WTC11 (cell line): ENCODE measurements at regions not wholly inside any gene's neighbourhood (a gene's known extent, or its start where the extent isn't known, plus 50 kb on each side); places are given as distances from the start of the nearest gene placed in this dataset.
"Not testable (repeated sequence)": the region's sequence is repeated elsewhere in the genome, so short reads cannot be mapped to it uniquely, and the experiment has no call there.

ENCODE experiments used
- ATAC-seq: fragments of 200-7000 bp; cut with Tn5 transposase; 2 replicates; pipeline ENCODE4 v1.10.0; 2021; ENCODE audit warnings: mild to moderate bottlenecking, moderate library complexity
- CTCF ChIA-PET: fragments of 300-600 bp; sonication (Branson Sonifier 250); formaldehyde crosslinking; loops from one replicate; lab custom pipeline; 2021; ENCODE audit warnings: antibody characterized with exemption; lab: Charles Lee
- POLR2A ChIA-PET: fragments of 350-600 bp; sonication (Branson Sonifier 250); formaldehyde crosslinking; loops from one replicate; lab custom pipeline; 2021; ENCODE audit warnings: antibody characterized with exemption; lab: Charles Lee
- DNase-seq: peaks from one replicate; pipeline ENCODE4 v3.0.0; 2021; ENCODE audit warnings: low spot score
- H3K27ac Mint-ChIP-seq: 2 replicates; pipeline ENCODE4 v1.8.0; 2021; ENCODE audit warnings: mixed read lengths
- H3K27me3 Mint-ChIP-seq: 2 replicates; pipeline ENCODE4 v1.8.0; 2021; ENCODE audit warnings: low read depth, mild to moderate bottlenecking, moderate library complexity, mixed read lengths
- H3K36me3 Mint-ChIP-seq: 2 replicates; pipeline ENCODE4 v1.8.0; 2021; ENCODE audit warnings: mixed read lengths
- H3K4me1 Mint-ChIP-seq: 2 replicates; pipeline ENCODE4 v1.8.0; 2022; ENCODE audit warnings: mixed read lengths
- H3K4me3 Mint-ChIP-seq: 2 replicates; pipeline ENCODE4 v1.8.0; 2021; ENCODE audit warnings: mild to moderate bottlenecking, moderate library complexity, mixed read lengths
- H3K9me3 Mint-ChIP-seq: 2 replicates; pipeline ENCODE4 v1.8.0; 2021; ENCODE audit warnings: mixed read lengths
- CTCF ChIP-seq: fragments of 200-600 bp; IDR thresholded peaks from 2 replicates; pipeline ENCODE4 v1.8.0; 2022; ENCODE audit warnings: antibody characterized with exemption
- ELF4 ChIP-seq: sonication (generic); formaldehyde crosslinking; IDR thresholded peaks from 2 replicates; pipeline ENCODE4 v1.8.1; 2022; ENCODE audit warnings: low read depth, mild to moderate bottlenecking, moderate library complexity, missing genetic modification reagents
- FOXP1 ChIP-seq: sonication (generic); formaldehyde crosslinking; IDR thresholded peaks from 2 replicates; pipeline ENCODE4 v1.8.0; 2022; ENCODE audit warnings: missing genetic modification reagents, mild to moderate bottlenecking, moderate library complexity, borderline replicate concordance
- GRHL2 ChIP-seq: fragments of 250-450 bp; sonication (Bioruptor Pico); IDR thresholded peaks from 2 replicates; pipeline ENCODE4 v1.8.0; 2022; ENCODE audit warnings: mild to moderate bottlenecking, moderate library complexity; ENCODE audit not compliant: insufficient replicate concordance, severe bottlenecking
- GTF2I ChIP-seq: fragments of 250-450 bp; sonication (Bioruptor Pico); conservative IDR thresholded peaks from 2 replicates; pipeline ENCODE4 v1.4.0; 2021; ENCODE audit warnings: mild to moderate bottlenecking
- HMGXB4 ChIP-seq: sonication (generic); formaldehyde crosslinking; IDR thresholded peaks from 2 replicates; pipeline ENCODE4 v1.8.1; 2023; ENCODE audit warnings: mild to moderate bottlenecking, moderate library complexity, missing genetic modification reagents
- JUN ChIP-seq: sonication (generic); formaldehyde crosslinking; IDR thresholded peaks from 2 replicates; pipeline ENCODE4 v1.8.0; 2023; ENCODE audit warnings: mild to moderate bottlenecking, missing genetic modification reagents
- MXD4 ChIP-seq: fragments of 250-450 bp; sonication (Bioruptor Pico); IDR thresholded peaks from 2 replicates; pipeline ENCODE4 v1.8.0; 2021; ENCODE audit warnings: mild to moderate bottlenecking, moderate library complexity, borderline replicate concordance
- NR1H2 ChIP-seq: sonication (generic); formaldehyde crosslinking; IDR thresholded peaks from 2 replicates; pipeline ENCODE4 v1.9.0; 2021; ENCODE audit warnings: mild to moderate bottlenecking, moderate library complexity, missing genetic modification reagents
- OVOL2 ChIP-seq: fragments of 250-450 bp; sonication (Bioruptor Pico); IDR thresholded peaks from 2 replicates; pipeline ENCODE4 v1.9.0; 2021; ENCODE audit warnings: mild to moderate bottlenecking, borderline replicate concordance
- RORB ChIP-seq: fragments of 250-450 bp; sonication (Bioruptor Pico); IDR thresholded peaks from 2 replicates; pipeline ENCODE4 v1.9.0; 2021; ENCODE audit warnings: mild to moderate bottlenecking
- TCF7 ChIP-seq: sonication (generic); formaldehyde crosslinking; IDR thresholded peaks from 2 replicates; pipeline ENCODE4 v1.8.0; 2022; ENCODE audit warnings: mild to moderate bottlenecking, low read depth, missing genetic modification reagents, moderate library complexity
- ZNF121 ChIP-seq: sonication (generic); formaldehyde crosslinking; IDR thresholded peaks from 2 replicates; pipeline ENCODE4 v1.8.0; 2023; ENCODE audit warnings: missing genetic modification reagents
- ZNF138 ChIP-seq: sonication (generic); formaldehyde crosslinking; conservative IDR thresholded peaks from 2 replicates; pipeline ENCODE4 v1.8.1; 2022; ENCODE audit warnings: mild to moderate bottlenecking, moderate library complexity, missing genetic modification reagents
- ZNF219 ChIP-seq: sonication (generic); formaldehyde crosslinking; IDR thresholded peaks from 2 replicates; pipeline ENCODE4 v1.8.0; 2023; ENCODE audit warnings: missing genetic modification reagents, mild to moderate bottlenecking, borderline replicate concordance
- ZNF232 ChIP-seq: sonication (generic); formaldehyde crosslinking; IDR thresholded peaks from 2 replicates; pipeline ENCODE4 v1.8.0; 2022; ENCODE audit warnings: mild to moderate bottlenecking, missing genetic modification reagents
- TF ChIP-seq, protein P1 (sequence below): fragments of 250-450 bp; sonication (Bioruptor Pico); IDR thresholded peaks from 2 replicates; pipeline ENCODE4 v1.9.0; 2021; ENCODE audit warnings: moderate library complexity, mild to moderate bottlenecking, inconsistent platforms, borderline replicate concordance
- TF ChIP-seq, protein P2 (sequence below): fragments of 250-450 bp; sonication (Bioruptor Pico); IDR thresholded peaks from 2 replicates; pipeline ENCODE4 v1.9.0; 2021; ENCODE audit warnings: mild to moderate bottlenecking

DNA sequence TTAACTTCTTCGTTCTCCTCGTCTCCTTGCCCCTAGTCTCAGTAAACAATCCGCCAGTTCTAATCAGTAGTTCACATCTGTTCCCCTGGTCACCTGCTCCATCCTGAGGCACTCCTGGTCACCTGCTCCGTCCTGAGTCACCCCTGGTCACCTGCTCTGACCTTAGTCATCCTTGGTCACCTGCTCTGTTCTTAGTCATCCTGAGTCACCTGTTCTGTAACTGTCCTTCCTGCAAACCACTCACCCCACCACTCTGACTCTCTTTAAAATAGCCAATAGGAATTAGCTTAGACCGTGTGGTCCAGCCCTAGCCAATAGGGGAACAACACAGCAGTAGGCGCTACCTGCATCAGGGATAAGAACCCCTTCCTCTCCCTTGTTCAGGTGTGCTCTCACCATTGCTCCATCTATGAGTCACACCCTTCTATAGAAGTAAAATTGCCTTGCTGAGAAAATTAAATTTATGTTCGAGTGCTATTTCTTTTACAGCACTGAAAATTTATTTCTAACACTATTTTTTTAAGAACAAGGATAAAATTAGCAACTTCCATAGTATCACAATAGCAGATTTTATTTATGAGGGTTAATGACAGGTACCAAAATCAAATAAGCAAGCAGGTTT lies 237.6 kb upstream of the DIO3 start:
- H3K27ac Mint-ChIP-seq, ATAC-seq, DNase-seq, H3K4me1 Mint-ChIP-seq, CTCF ChIA-PET, POLR2A ChIA-PET, H3K4me3 Mint-ChIP-seq, H3K27me3 Mint-ChIP-seq: not testable (repeated sequence)
- H3K9me3 Mint-ChIP-seq, result peaks cover 26% of the 10 kb centered on the region
- H3K36me3 Mint-ChIP-seq, result peaks cover 14% of the 10 kb centered on the region

DNA sequence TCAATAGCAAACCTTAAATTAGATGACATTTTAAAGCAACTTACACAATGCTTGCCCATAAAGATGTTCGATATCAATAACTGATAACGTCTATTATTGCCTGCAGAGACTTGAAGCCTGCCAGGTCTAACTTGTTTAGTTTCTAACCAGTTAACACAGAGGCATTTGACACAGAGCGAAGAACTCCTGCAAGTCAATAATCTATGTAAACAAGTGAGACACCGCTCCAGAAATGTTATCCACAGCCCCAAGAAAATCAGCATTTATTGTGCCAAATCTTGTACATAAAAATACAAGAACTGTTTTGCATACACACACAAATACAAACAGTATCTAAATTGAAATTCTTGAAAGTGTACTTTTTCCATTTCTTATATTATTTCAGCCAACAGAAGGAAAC lies 236.0 kb upstream of the DIO3 start:
- ChIA-PET POLR2A (no interaction called here), CTCF (no interaction called here)
- no peak overlapping the region for H3K4me3 Mint-ChIP-seq
- H3K4me1 Mint-ChIP-seq, result no peaks in the 10 kb centered on the region
- H3K27ac Mint-ChIP-seq, result no peak overlapping the region
- DNase-seq (no peak), ATAC-seq (no peak)
- TF ChIP-seq ZNF232, result no peak
- TF ChIP-seq ZNF121 (CRISPR knock-in tag), result no peak
- no peak for TF ChIP-seq TCF7 (CRISPR knock-in tag)
- TF ChIP-seq RORB, result no peak
- no peak for TF ChIP-seq OVOL2 (CRISPR knock-in tag)
- no peak for TF ChIP-seq FOXP1 (CRISPR knock-in tag)
- TF ChIP-seq ZNF219, result no peak
- TF ChIP-seq MXD4 (CRISPR knock-in tag), result no peak
- TF ChIP-seq GRHL2, result no peak
- no peak for TF ChIP-seq ZNF138
- TF ChIP-seq NR1H2 (CRISPR knock-in tag), result no peak
- TF ChIP-seq, protein P1, sequence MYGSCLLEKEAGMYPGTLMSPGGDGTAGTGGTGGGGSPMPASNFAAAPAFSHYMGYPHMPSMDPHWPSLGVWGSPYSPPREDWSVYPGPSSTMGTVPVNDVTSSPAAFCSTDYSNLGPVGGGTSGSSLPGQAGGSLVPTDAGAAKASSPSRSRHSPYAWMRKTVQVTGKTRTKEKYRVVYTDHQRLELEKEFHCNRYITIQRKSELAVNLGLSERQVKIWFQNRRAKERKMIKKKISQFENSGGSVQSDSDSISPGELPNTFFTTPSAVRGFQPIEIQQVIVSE (CRISPR knock-in tag), result no peak
- TF ChIP-seq, protein P2, sequence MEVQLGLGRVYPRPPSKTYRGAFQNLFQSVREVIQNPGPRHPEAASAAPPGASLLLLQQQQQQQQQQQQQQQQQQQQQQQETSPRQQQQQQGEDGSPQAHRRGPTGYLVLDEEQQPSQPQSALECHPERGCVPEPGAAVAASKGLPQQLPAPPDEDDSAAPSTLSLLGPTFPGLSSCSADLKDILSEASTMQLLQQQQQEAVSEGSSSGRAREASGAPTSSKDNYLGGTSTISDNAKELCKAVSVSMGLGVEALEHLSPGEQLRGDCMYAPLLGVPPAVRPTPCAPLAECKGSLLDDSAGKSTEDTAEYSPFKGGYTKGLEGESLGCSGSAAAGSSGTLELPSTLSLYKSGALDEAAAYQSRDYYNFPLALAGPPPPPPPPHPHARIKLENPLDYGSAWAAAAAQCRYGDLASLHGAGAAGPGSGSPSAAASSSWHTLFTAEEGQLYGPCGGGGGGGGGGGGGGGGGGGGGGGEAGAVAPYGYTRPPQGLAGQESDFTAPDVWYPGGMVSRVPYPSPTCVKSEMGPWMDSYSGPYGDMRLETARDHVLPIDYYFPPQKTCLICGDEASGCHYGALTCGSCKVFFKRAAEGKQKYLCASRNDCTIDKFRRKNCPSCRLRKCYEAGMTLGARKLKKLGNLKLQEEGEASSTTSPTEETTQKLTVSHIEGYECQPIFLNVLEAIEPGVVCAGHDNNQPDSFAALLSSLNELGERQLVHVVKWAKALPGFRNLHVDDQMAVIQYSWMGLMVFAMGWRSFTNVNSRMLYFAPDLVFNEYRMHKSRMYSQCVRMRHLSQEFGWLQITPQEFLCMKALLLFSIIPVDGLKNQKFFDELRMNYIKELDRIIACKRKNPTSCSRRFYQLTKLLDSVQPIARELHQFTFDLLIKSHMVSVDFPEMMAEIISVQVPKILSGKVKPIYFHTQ (CRISPR knock-in tag), result no peak
- no peak for TF ChIP-seq ELF4
- TF ChIP-seq JUN (CRISPR knock-in tag), result no peak
- no peak for TF ChIP-seq CTCF
- no peak for TF ChIP-seq GTF2I (CRISPR knock-in tag)
- TF ChIP-seq HMGXB4 (CRISPR knock-in tag), result no peak
- H3K36me3 Mint-ChIP-seq, result peaks cover 14% of the 10 kb centered on the region
- no peaks in the 10 kb centered on the region; the same call in none of the 2 replicates for H3K27me3 Mint-ChIP-seq
- peaks cover 26% of the 10 kb centered on the region for H3K9me3 Mint-ChIP-seq
